CD4-positive, alpha-beta T cell treated with Interleukin-1 beta for 1 hour (primary cell): ENCODE measurements at regions not wholly inside any gene's neighbourhood (a gene's known extent, or its start where the extent isn't known, plus 50 kb on each side); places are given as distances from the start of the nearest gene placed in this dataset.
"Not testable (repeated sequence)": the region's sequence is repeated elsewhere in the genome, so short reads cannot be mapped to it uniquely, and the experiment has no call there.

Source experiments
- DNase-seq, 2 donors: peaks; one replicate each; pipeline ENCODE4 v3.0.0-alpha.2; 2020 to 2022

- peak in 1 of 2 donors; percentile 39 for DNase-seq
Observed at GRCh38 chr5:56763711-56764466, 51.5 kb upstream of the MAP3K1 start.

GRCh38 chr5:56763182-56763581 is 52.2 kb upstream of the MAP3K1 start:
- DNase-seq, result no peak

GRCh38 chr5:56761151-56761885 is 54.0 kb upstream of the MAP3K1 start:
- no peak for DNase-seq

- no peak for DNase-seq
Observed at GRCh38 chr5:56760723-56761122, 54.6 kb upstream of the MAP3K1 start.

GRCh38 chr5:56759521-56760216 is 55.7 kb upstream of the MAP3K1 start:
- no peak for DNase-seq

GRCh38 chr5:56757077-56757476 is 58.3 kb upstream of the MAP3K1 start:
- no peak for DNase-seq

GRCh38 chr5:56755036-56755555 is 60.3 kb upstream of the MAP3K1 start:
- DNase-seq, result no peak

GRCh38 chr5:56753588-56753987 is 61.8 kb upstream of the MAP3K1 start:
- not testable (repeated sequence) for DNase-seq

- no peak for DNase-seq
Observed at GRCh38 chr5:56751572-56752313, 63.6 kb upstream of the MAP3K1 start.

- DNase-seq, result no peak
Observed at GRCh38 chr5:56749842-56750241, 65.5 kb upstream of the MAP3K1 start.

GRCh38 chr5:56746553-56747339 is 68.6 kb upstream of the MAP3K1 start:
- no peak for DNase-seq

GRCh38 chr5:56745864-56746263 is 69.5 kb upstream of the MAP3K1 start:
- no peak for DNase-seq

GRCh38 chr5:56740868-56741267 is 74.5 kb upstream of the MAP3K1 start:
- no peak for DNase-seq

GRCh38 chr5:56739990-56740389 is 75.4 kb upstream of the MAP3K1 start:
- DNase-seq, result no peak

GRCh38 chr5:56737951-56738606 is 77.3 kb upstream of the MAP3K1 start:
- DNase-seq, result no peak

- peak in 1 of 2 donors; percentile 13 for DNase-seq
Observed at GRCh38 chr5:56737002-56737621, 78.2 kb upstream of the MAP3K1 start.

- peak in 1 of 2 donors; percentile 18 for DNase-seq
Observed at GRCh38 chr5:56735849-56736641, 79.3 kb upstream of the MAP3K1 start.

GRCh38 chr5:56734091-56734694 is 81.2 kb upstream of the MAP3K1 start:
- no peak for DNase-seq

GRCh38 chr5:56733580-56733979 is 81.8 kb upstream of the MAP3K1 start:
- no peak for DNase-seq

GRCh38 chr5:56732121-56732520 is 83.2 kb upstream of the MAP3K1 start:
- DNase-seq, result no peak
